GM12891 (cell line): ENCODE measurements at regions not wholly inside any gene's neighbourhood (a gene's known extent, or its start where the extent isn't known, plus 50 kb on each side); places are given as distances from the start of the nearest gene placed in this dataset.

Experiments
- PAX5 ChIP-seq: IDR thresholded peaks from 2 replicates; pipeline ENCODE4 v1.6.1; 2011; ENCODE audit warnings: low read length, moderate library complexity, mild to moderate bottlenecking; ENCODE audit not compliant: insufficient read depth, severe bottlenecking
- POLR2A ChIP-seq: IDR thresholded peaks from 2 replicates; pipeline ENCODE4 v1.6.1; 2011; ENCODE audit warnings: low read depth, low read length, control low read depth
- POLR2AphosphoS5 ChIP-seq: IDR thresholded peaks from 2 replicates; pipeline ENCODE4 v1.6.1; 2011; ENCODE audit warnings: low read depth, low read length, control low read depth
- POU2F2 ChIP-seq: IDR thresholded peaks from 2 replicates; pipeline ENCODE4 v1.6.1; 2011; ENCODE audit warnings: low read depth, mild to moderate bottlenecking, control low read depth, low read length, moderate library complexity
- SPI1 ChIP-seq: IDR thresholded peaks from 2 replicates; pipeline ENCODE4 v1.6.1; 2011; ENCODE audit warnings: low read depth, low read length, control low read depth
- TAF1 ChIP-seq: IDR thresholded peaks from 2 replicates; pipeline ENCODE4 v1.6.1; 2011; ENCODE audit warnings: low read depth, low read length, control low read depth

DNA sequence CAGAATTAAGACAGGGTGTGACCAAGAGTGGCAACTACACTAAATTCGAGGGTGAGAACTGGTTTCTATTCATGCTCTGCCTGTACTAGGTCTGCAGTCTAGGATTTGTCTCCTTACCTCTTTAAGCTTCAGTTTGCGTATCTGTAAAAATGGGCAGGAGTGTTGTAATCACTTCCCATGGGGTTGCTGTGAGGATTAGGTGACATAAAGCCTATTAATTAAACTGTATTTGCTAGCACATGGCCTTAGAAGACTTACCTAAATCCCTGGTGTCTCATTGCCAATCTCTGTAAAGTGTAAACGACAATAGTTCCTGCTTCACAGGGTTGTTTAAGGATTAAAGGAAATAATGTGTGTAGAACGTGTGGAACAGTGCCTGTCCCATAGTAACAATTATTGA is 193.6 kb downstream of the DRD1 start:
- TF ChIP-seq TAF1 (no peak), POLR2AphosphoS5 (no peak), POLR2A (no peak), SPI1 (no peak), POU2F2 (no peak), PAX5 (no peak)
